ENCODE measurements at regions not wholly inside any gene's neighbourhood (a gene's known extent, or its start where the extent isn't known, plus 50 kb on each side); places are given as distances from the start of the nearest gene placed in this dataset.

GRCh38 chr11:23509023-23509422 is 648.7 kb upstream of the CCDC179 start:
- H3K4me3 ChIP-seq (ENCODE audit: low read length) = no peak overlapping the region
- no peaks in the 10 kb centered on the region for H3K9me2 ChIP-seq (replicated peaks; ENCODE audit: insufficient read depth, low read length)
- H3K9me3 ChIP-seq (replicated peaks; ENCODE audit: insufficient read depth, low read length) = no peaks in the 10 kb centered on the region; the same call in 1 of the 2 replicates
- H2AFZ ChIP-seq (ENCODE audit: low read length) = no peak overlapping the region
- TF ChIP-seq EZH2 (optimal IDR thresholded peaks at IDR 0.05; ENCODE audit: low read depth, low read length) (no peak), EZH2phosphoT487 (IDR thresholded peaks at IDR 0.05; ENCODE audit: low read length) (no peak), CTCF (IDR thresholded peaks at IDR 0.05; ENCODE audit: low read length) (no peak)
- no peak for DNase-seq
- no peak overlapping the region for H3K4me2 ChIP-seq (ENCODE audit: low read depth, low read length)
- H3K27ac ChIP-seq (ENCODE audit: low read length) = no peak overlapping the region
- H3K4me1 ChIP-seq (ENCODE audit: low read length) = no peaks in the 10 kb centered on the region
- H4K20me1 ChIP-seq (ENCODE audit: insufficient read depth, low read length) = no peaks in the 10 kb centered on the region
- no peaks in the 10 kb centered on the region for H3K79me2 ChIP-seq (ENCODE audit: low read length)
- H3F3A ChIP-seq (ENCODE audit: insufficient read depth, low read length) = no peaks in the 10 kb centered on the region
- H3K36me3 ChIP-seq (replicated peaks; ENCODE audit: insufficient read depth, low read length) = no peaks in the 10 kb centered on the region
- H3K9ac ChIP-seq (ENCODE audit: low read length) = no peak overlapping the region
- no peaks in the 10 kb centered on the region for H3K27me3 ChIP-seq (replicated peaks; ENCODE audit: insufficient read depth, low read length)

GRCh38 chr11:23509821-23510220 is 649.5 kb upstream of the CCDC179 start:
- Histone ChIP-seq H3K9ac (ENCODE audit: low read length) (no peak overlapping the region), H3K9me2 (replicated peaks; ENCODE audit: insufficient read depth, low read length) (no peaks in the 10 kb centered on the region), H3K36me3 (replicated peaks; ENCODE audit: insufficient read depth, low read length) (no peaks in the 10 kb centered on the region), H3K27me3 (replicated peaks; ENCODE audit: insufficient read depth, low read length) (no peaks in the 10 kb centered on the region), H3K4me1 (ENCODE audit: low read length) (no peaks in the 10 kb centered on the region), H3F3A (ENCODE audit: insufficient read depth, low read length) (no peaks in the 10 kb centered on the region), H4K20me1 (ENCODE audit: insufficient read depth, low read length) (no peaks in the 10 kb centered on the region), H3K79me2 (ENCODE audit: low read length) (no peaks in the 10 kb centered on the region), H3K4me3 (ENCODE audit: low read length) (no peak overlapping the region), H3K4me2 (ENCODE audit: low read depth, low read length) (no peak overlapping the region), H2AFZ (ENCODE audit: low read length) (no peak overlapping the region), H3K9me3 (replicated peaks; ENCODE audit: insufficient read depth, low read length) (no peaks in the 10 kb centered on the region; the same call in 1 of the 2 replicates), H3K27ac (ENCODE audit: low read length) (no peak overlapping the region)
- no peak for TF ChIP-seq EZH2phosphoT487 (IDR thresholded peaks at IDR 0.05; ENCODE audit: low read length)
- TF ChIP-seq EZH2 (optimal IDR thresholded peaks at IDR 0.05; ENCODE audit: low read depth, low read length) = no peak
- no peak for TF ChIP-seq CTCF (IDR thresholded peaks at IDR 0.05; ENCODE audit: low read length)
- DNase-seq = no peak

- Histone ChIP-seq H3K9me3 (replicated peaks; ENCODE audit: insufficient read depth, low read length) (no peaks in the 10 kb centered on the region), H3K27me3 (replicated peaks; ENCODE audit: insufficient read depth, low read length) (no peaks in the 10 kb centered on the region), H3K9me2 (replicated peaks; ENCODE audit: insufficient read depth, low read length) (no peaks in the 10 kb centered on the region), H4K20me1 (ENCODE audit: insufficient read depth, low read length) (no peaks in the 10 kb centered on the region), H3K9ac (ENCODE audit: low read length) (no peak overlapping the region), H2AFZ (ENCODE audit: low read length) (no peak overlapping the region), H3K4me2 (ENCODE audit: low read depth, low read length) (no peak overlapping the region), H3F3A (ENCODE audit: insufficient read depth, low read length) (no peaks in the 10 kb centered on the region), H3K4me1 (ENCODE audit: low read length) (no peaks in the 10 kb centered on the region), H3K27ac (ENCODE audit: low read length) (no peak overlapping the region), H3K79me2 (ENCODE audit: low read length) (no peaks in the 10 kb centered on the region), H3K36me3 (replicated peaks; ENCODE audit: insufficient read depth, low read length) (no peaks in the 10 kb centered on the region), H3K4me3 (ENCODE audit: low read length) (no peak overlapping the region)
- no peak for TF ChIP-seq CTCF (IDR thresholded peaks at IDR 0.05; ENCODE audit: low read length)
- TF ChIP-seq EZH2phosphoT487 (IDR thresholded peaks at IDR 0.05; ENCODE audit: low read length) = no peak
- TF ChIP-seq EZH2 (optimal IDR thresholded peaks at IDR 0.05; ENCODE audit: low read depth, low read length) = no peak
- DNase-seq = no peak
Measured at GRCh38 chr11:23519194-23519593, 658.9 kb upstream of the CCDC179 start.

Measured in MM.1S (cell line).